ENCODE measurements at regions not wholly inside any gene's neighbourhood (a gene's known extent, or its start where the extent isn't known, plus 50 kb on each side); places are given as distances from the start of the nearest gene placed in this dataset.

DNA sequence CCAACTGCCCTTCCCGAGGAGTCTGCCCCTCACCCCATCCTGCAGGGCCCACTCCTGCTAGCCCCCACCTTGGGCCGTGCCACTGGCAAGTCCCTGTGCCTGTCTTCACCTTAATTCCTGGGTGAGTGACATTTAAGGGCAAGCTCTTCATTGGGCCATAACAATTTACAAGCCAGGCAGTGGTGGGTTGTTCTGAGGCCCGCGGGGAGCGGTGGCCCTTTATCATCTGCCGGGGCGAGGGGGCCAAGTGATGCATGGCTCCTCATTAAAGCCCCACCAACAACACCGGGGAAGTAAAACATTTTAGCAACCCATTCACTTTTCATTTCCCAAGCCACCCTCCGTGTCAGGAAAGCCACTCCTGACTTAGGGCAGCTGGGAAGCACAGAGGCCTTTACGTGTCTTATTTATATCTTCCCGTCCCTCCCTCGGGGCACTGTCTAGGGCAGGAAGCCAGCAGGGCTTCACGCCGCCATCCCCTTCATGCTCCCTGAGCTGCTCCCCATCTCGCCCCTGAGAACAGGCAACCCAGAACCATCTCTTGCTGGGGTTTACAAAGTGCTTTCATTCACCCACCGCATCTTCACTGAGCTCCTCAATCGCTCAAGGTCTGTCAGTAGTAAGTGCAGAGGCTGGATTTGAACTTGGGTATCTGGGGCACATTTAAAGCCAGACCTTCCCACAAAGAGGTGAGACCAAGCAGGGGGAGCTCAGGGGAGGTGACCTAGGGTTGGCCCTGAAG, 55.5 kb upstream of the CCDC167 start:
- DNase-seq: no peak

DNA sequence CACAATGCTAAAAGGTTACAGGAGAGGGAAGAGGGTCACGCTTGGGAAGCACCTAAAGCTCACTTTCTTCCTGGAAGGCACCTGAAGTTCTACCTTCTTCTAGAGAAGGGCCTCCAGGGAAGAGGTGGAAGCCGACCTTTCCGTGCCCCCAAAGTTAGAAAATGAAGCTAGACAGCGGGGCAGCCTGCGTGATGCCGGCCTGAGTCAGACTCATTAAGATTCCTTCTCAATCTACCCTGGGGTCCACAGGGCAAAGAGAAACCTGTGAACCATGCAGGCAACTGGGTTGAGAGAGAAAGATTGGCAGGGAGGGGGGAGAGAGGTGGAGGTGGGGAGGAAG, 54.8 kb upstream of the CCDC167 start:
- DNase-seq: no peak

DNA sequence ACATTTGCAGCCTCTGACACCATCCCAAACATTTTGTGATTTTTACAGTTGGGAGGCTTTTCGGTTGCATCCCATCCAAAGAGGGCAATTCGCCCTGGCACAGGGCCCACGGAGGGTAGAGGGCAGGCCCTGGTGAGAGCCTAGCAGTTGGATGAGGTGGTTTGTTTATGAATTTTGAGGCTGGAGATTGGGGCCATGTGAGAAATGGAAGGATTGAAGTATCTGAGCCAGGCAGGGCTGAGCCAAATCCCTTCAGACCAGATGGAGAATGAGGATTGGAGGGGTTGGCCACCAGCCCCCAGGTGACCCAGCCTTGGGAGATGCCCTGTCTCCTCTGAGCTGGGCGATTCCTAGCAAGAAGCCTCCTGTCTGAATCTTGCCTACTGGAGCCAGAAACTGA, 52.6 kb upstream of the CCDC167 start:
- DNase-seq: no peak

DNA sequence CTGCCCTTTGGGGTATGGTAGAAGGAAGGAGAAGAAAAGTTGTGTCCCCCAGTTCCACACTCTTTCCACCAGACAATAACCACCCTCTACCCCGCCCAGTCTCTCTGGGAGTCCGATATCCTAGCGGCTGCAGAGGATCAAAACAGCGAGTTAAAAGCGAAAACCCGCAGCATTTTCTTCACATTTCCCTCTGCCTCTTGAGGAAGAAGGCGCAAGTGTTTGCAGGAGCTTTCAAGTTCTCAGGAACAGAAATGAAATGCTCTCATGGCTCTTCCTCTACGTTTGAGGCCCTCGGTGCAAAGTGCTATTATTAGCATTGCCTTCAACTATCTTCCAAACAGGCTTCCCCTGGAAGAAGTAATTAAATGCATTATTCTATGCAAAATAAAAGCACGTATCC, 52.2 kb upstream of the CCDC167 start:
- no peak for DNase-seq

DNA sequence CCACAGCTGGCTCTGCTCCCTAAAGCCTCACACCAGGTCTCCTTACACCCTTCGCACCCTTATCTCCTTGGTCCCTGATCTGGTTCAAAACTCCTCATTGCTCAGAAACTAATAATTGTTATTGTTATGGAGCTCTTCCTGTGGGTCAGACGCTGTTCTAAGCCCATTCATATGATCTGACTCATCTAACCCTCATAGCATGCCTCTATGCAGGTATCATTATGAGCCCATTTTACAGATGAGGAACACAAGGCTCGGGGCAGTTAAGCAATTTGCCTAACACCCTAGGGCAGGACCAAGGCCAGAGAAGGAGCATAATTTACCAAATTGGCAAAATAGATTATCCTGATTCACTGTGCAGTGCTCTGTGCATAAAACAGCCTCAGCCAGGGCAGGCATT, 51.8 kb upstream of the CCDC167 start:
- DNase-seq: no peak

DNA sequence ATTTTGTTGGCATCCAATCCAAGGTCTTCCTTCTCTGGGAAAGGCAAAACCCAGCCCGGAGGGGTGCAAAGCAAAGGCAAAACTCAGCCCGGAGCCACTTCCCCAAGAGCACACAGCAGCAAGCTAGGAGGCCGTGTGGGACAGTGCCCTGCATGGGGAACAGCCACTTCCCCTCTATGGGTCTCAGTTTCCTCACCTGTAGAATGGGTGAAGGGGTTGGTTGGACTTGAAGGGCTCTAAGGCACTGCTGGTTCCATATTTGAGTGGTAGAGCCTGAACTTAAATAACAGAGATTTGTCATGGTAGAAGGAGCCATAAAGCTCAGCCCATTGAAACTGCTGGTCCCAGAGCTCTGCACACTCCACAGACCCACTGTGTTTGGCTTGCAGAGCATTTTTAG, 51.3 kb upstream of the CCDC167 start:
- no peak for DNase-seq

DNA sequence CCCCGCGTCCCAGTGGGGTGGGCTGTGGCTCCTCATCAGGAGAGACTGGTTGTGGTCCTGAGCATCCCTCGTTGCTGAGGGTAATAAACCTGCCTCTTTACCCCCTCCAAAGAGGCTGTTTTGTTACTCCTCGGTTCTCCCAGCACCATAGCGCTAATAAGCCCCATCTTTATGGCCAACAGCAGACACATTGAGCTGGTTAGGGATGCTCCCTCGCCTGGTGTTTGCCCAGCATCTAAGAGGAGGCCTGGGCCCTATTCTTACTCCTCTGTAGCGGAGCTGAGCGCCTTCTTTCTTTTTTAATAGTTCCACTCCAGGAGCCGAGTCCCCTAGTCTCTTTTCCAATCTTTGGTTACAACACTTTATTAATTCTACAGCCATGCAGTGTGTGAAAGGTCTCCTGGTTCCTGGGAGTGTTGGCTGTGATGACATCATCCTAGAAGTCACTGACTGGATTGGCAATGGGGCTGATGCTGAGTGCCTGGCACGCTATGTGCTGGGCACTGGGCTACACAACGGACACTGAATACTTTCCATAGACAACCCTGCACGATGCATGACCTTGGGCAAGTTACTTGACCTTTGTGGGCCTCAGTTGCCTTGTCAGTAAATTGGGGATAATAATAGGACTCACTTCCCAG, 50.6 kb upstream of the CCDC167 start:
- no peak for DNase-seq

DNA sequence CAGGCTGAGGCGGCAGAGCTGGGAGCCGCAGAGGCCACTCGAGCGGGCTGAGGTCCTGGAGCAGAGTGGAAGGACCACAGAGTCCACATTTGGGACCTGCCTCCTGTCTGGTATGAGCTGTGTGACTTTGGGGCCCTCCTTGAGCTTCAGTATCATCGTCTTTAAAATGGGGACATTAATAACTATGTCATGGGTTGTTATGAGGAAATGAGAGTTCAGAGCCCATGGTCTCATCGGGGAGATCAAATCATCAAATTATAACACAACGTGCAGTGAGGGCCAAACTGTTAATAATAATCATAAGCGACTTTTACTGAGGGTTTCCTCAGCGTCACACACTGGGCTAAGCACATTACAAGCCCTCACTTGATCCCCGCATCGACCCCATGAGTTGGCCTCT, 49.9 kb upstream of the CCDC167 start:
- no peak for DNase-seq

Data from NCI-H1930 (cell line).